ENCODE measurements at regions not wholly inside any gene's neighbourhood (a gene's known extent, or its start where the extent isn't known, plus 50 kb on each side); places are given as distances from the start of the nearest gene placed in this dataset.

- H3K4me2 ChIP-seq, result no peak overlapping the region
- peaks cover 5% of the 10 kb centered on the region; the same call in 2 of the 3 replicates for H3K36me3 Mint-ChIP-seq (ENCODE audit: low read depth)
- peaks cover 13% of the 10 kb centered on the region for H3K4me1 Mint-ChIP-seq
These were observed 451.8 kb upstream of the KHDRBS2 start for GRCh38 chr6:62737792-62738191.

More at GRCh38 chr6:62737792-62738191, 451.8 kb upstream of the KHDRBS2 start:
- Histone ChIP-seq H3F3A (replicated peaks; ENCODE audit: low read depth) (no peaks in the 10 kb centered on the region), H3K79me2 (replicated peaks; ENCODE audit: insufficient read depth) (no peaks in the 10 kb centered on the region), H3K4me3 (no peak overlapping the region), H3K36me3 (ENCODE audit: insufficient read depth) (no peaks in the 10 kb centered on the region), H4K20me1 (replicated peaks; ENCODE audit: insufficient read depth) (no peaks in the 10 kb centered on the region), H2AFZ (no peak overlapping the region), H3K4me1 (ENCODE audit: insufficient read depth) (peaks cover 5% of the 10 kb centered on the region; the same call in 1 of the 2 replicates), H3K9me2 (ENCODE audit: insufficient read depth) (no peaks in the 10 kb centered on the region), H3K27ac (ENCODE audit: low read depth) (no peak overlapping the region), H3K27me3 (ENCODE audit: insufficient read depth) (no peaks in the 10 kb centered on the region)
- TF ChIP-seq STAT1 (IDR thresholded peaks at IDR 0.05; ENCODE audit: unreplicated experiment) (no peak), JUNB (IDR thresholded peaks at IDR 0.05; ENCODE audit: unreplicated experiment) (no peak), ZNF331 (CRISPR knock-in tag; IDR thresholded peaks at IDR 0.05; ENCODE audit: low read depth) (no peak), NANOG (IDR thresholded peaks at IDR 0.05; ENCODE audit: borderline replicate concordance) (no peak), EZH2 (IDR thresholded peaks at IDR 0.05; ENCODE audit: low read depth, unreplicated experiment) (no peak), POLR2AphosphoS5 (IDR thresholded peaks at IDR 0.05; ENCODE audit: low read depth) (no peak), CREB1 (CRISPR knock-in tag; IDR thresholded peaks at IDR 0.05; ENCODE audit: low read depth) (no peak), ZNF114 (CRISPR knock-in tag; IDR thresholded peaks at IDR 0.05) (no peak), EZH2phosphoT487 (IDR thresholded peaks at IDR 0.05; ENCODE audit: unreplicated experiment) (no peak)
- TF ChIP-seq, protein P1, sequence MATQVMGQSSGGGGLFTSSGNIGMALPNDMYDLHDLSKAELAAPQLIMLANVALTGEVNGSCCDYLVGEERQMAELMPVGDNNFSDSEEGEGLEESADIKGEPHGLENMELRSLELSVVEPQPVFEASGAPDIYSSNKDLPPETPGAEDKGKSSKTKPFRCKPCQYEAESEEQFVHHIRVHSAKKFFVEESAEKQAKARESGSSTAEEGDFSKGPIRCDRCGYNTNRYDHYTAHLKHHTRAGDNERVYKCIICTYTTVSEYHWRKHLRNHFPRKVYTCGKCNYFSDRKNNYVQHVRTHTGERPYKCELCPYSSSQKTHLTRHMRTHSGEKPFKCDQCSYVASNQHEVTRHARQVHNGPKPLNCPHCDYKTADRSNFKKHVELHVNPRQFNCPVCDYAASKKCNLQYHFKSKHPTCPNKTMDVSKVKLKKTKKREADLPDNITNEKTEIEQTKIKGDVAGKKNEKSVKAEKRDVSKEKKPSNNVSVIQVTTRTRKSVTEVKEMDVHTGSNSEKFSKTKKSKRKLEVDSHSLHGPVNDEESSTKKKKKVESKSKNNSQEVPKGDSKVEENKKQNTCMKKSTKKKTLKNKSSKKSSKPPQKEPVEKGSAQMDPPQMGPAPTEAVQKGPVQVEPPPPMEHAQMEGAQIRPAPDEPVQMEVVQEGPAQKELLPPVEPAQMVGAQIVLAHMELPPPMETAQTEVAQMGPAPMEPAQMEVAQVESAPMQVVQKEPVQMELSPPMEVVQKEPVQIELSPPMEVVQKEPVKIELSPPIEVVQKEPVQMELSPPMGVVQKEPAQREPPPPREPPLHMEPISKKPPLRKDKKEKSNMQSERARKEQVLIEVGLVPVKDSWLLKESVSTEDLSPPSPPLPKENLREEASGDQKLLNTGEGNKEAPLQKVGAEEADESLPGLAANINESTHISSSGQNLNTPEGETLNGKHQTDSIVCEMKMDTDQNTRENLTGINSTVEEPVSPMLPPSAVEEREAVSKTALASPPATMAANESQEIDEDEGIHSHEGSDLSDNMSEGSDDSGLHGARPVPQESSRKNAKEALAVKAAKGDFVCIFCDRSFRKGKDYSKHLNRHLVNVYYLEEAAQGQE (IDR thresholded peaks at IDR 0.05; ENCODE audit: unreplicated experiment), result no peak
- TF ChIP-seq, protein P2, sequence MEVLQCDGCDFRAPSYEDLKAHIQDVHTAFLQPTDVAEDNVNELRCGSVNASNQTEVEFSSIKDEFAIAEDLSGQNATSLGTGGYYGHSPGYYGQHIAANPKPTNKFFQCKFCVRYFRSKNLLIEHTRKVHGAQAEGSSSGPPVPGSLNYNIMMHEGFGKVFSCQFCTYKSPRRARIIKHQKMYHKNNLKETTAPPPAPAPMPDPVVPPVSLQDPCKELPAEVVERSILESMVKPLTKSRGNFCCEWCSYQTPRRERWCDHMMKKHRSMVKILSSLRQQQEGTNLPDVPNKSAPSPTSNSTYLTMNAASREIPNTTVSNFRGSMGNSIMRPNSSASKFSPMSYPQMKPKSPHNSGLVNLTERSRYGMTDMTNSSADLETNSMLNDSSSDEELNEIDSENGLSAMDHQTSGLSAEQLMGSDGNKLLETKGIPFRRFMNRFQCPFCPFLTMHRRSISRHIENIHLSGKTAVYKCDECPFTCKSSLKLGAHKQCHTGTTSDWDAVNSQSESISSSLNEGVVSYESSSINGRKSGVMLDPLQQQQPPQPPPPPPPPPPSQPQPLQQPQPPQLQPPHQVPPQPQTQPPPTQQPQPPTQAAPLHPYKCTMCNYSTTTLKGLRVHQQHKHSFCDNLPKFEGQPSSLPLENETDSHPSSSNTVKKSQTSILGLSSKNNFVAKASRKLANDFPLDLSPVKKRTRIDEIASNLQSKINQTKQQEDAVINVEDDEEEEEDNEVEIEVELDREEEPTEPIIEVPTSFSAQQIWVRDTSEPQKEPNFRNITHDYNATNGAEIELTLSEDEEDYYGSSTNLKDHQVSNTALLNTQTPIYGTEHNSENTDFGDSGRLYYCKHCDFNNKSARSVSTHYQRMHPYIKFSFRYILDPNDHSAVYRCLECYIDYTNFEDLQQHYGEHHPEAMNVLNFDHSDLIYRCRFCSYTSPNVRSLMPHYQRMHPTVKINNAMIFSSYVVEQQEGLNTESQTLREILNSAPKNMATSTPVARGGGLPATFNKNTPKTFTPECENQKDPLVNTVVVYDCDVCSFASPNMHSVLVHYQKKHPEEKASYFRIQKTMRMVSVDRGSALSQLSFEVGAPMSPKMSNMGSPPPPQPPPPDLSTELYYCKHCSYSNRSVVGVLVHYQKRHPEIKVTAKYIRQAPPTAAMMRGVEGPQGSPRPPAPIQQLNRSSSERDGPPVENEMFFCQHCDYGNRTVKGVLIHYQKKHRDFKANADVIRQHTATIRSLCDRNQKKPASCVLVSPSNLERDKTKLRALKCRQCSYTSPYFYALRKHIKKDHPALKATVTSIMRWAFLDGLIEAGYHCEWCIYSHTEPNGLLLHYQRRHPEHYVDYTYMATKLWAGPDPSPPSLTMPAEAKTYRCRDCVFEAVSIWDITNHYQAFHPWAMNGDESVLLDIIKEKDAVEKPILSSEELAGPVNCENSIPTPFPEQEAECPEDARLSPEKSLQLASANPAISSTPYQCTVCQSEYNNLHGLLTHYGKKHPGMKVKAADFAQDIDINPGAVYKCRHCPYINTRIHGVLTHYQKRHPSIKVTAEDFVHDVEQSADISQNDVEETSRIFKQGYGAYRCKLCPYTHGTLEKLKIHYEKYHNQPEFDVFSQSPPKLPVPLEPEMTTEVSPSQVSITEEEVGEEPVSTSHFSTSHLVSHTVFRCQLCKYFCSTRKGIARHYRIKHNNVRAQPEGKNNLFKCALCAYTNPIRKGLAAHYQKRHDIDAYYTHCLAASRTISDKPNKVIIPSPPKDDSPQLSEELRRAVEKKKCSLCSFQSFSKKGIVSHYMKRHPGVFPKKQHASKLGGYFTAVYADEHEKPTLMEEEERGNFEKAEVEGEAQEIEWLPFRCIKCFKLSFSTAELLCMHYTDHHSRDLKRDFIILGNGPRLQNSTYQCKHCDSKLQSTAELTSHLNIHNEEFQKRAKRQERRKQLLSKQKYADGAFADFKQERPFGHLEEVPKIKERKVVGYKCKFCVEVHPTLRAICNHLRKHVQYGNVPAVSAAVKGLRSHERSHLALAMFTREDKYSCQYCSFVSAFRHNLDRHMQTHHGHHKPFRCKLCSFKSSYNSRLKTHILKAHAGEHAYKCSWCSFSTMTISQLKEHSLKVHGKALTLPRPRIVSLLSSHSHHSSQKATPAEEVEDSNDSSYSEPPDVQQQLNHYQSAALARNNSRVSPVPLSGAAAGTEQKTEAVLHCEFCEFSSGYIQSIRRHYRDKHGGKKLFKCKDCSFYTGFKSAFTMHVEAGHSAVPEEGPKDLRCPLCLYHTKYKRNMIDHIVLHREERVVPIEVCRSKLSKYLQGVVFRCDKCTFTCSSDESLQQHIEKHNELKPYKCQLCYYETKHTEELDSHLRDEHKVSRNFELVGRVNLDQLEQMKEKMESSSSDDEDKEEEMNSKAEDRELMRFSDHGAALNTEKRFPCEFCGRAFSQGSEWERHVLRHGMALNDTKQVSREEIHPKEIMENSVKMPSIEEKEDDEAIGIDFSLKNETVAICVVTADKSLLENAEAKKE (CRISPR knock-in tag; IDR thresholded peaks at IDR 0.05), result no peak
- TF ChIP-seq, protein P3, sequence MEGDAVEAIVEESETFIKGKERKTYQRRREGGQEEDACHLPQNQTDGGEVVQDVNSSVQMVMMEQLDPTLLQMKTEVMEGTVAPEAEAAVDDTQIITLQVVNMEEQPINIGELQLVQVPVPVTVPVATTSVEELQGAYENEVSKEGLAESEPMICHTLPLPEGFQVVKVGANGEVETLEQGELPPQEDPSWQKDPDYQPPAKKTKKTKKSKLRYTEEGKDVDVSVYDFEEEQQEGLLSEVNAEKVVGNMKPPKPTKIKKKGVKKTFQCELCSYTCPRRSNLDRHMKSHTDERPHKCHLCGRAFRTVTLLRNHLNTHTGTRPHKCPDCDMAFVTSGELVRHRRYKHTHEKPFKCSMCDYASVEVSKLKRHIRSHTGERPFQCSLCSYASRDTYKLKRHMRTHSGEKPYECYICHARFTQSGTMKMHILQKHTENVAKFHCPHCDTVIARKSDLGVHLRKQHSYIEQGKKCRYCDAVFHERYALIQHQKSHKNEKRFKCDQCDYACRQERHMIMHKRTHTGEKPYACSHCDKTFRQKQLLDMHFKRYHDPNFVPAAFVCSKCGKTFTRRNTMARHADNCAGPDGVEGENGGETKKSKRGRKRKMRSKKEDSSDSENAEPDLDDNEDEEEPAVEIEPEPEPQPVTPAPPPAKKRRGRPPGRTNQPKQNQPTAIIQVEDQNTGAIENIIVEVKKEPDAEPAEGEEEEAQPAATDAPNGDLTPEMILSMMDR (conservative IDR thresholded peaks at IDR 0.05; ENCODE audit: low read depth in 2 of 2), result no peak
- TF ChIP-seq, protein P4, sequence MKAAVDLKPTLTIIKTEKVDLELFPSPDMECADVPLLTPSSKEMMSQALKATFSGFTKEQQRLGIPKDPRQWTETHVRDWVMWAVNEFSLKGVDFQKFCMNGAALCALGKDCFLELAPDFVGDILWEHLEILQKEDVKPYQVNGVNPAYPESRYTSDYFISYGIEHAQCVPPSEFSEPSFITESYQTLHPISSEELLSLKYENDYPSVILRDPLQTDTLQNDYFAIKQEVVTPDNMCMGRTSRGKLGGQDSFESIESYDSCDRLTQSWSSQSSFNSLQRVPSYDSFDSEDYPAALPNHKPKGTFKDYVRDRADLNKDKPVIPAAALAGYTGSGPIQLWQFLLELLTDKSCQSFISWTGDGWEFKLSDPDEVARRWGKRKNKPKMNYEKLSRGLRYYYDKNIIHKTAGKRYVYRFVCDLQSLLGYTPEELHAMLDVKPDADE (IDR thresholded peaks at IDR 0.05), result no peak
- no peak for ATAC-seq
- peaks cover 1% of the 10 kb centered on the region for H3K27me3 Mint-ChIP-seq (ENCODE audit: insufficient read depth, low read depth, poor library complexity)
- DNase-seq (ENCODE audit: low spot score), result no peak
- peaks cover 25% of the 10 kb centered on the region for H3K9me3 Mint-ChIP-seq
- no peak overlapping the region for H3K4me3 Mint-ChIP-seq
- H3K27ac Mint-ChIP-seq, result no peak overlapping the region

All from GM23338 (cell line).